ENCODE measurements at regions not wholly inside any gene's neighbourhood (a gene's known extent, or its start where the extent isn't known, plus 50 kb on each side); places are given as distances from the start of the nearest gene placed in this dataset.
"Not testable (repeated sequence)": the region's sequence is repeated elsewhere in the genome, so short reads cannot be mapped to it uniquely, and the experiment has no call there.

- H3K36me3 ChIP-seq (ENCODE audit: control insufficient read depth, insufficient read depth, low read length), result no peaks in the 10 kb centered on the region
- no peak for TF ChIP-seq CTCF (IDR thresholded peaks at IDR 0.05; ENCODE audit: insufficient read depth, low read length, severe bottlenecking)
- FAIRE-seq, result no peak
- no peaks in the 10 kb centered on the region for H3K27me3 ChIP-seq (ENCODE audit: control insufficient read depth, insufficient read depth, low read length)
- DNase-seq (ENCODE audit: low read depth), result no peak
- no peak overlapping the region for H3K4me3 ChIP-seq (ENCODE audit: low read depth, low read length)
Observed at GRCh38 chr6:100226811-100227210, 232.8 kb upstream of the MCHR2 start.

GRCh38 chr6:100223952-100224351 lies 229.9 kb upstream of the MCHR2 start:
- H3K36me3 ChIP-seq (ENCODE audit: control insufficient read depth, insufficient read depth, low read length); H3K4me3 ChIP-seq (ENCODE audit: low read depth, low read length); DNase-seq (ENCODE audit: low read depth); H3K27me3 ChIP-seq (ENCODE audit: control insufficient read depth, insufficient read depth, low read length); FAIRE-seq: not testable (repeated sequence)

- Histone ChIP-seq H3K4me3 (ENCODE audit: low read depth, low read length) (no peak overlapping the region), H3K27me3 (ENCODE audit: control insufficient read depth, insufficient read depth, low read length) (no peaks in the 10 kb centered on the region), H3K36me3 (ENCODE audit: control insufficient read depth, insufficient read depth, low read length) (no peaks in the 10 kb centered on the region)
- DNase-seq (ENCODE audit: low read depth), result no peak
- TF ChIP-seq CTCF (IDR thresholded peaks at IDR 0.05; ENCODE audit: insufficient read depth, low read length, severe bottlenecking), result no peak
- FAIRE-seq, result no peak
Observed at GRCh38 chr6:100220543-100220942, 226.5 kb upstream of the MCHR2 start.

- FAIRE-seq (no peak), DNase-seq (ENCODE audit: low read depth) (no peak)
- no peaks in the 10 kb centered on the region for H3K36me3 ChIP-seq (ENCODE audit: control insufficient read depth, insufficient read depth, low read length)
- H3K27me3 ChIP-seq (ENCODE audit: control insufficient read depth, insufficient read depth, low read length), result no peaks in the 10 kb centered on the region
- no peak overlapping the region for H3K4me3 ChIP-seq (ENCODE audit: low read depth, low read length)
- TF ChIP-seq CTCF (IDR thresholded peaks at IDR 0.05; ENCODE audit: insufficient read depth, low read length, severe bottlenecking), result no peak
Observed at GRCh38 chr6:100217225-100218012, 223.4 kb upstream of the MCHR2 start.

GRCh38 chr6:100216760-100217159 lies 222.7 kb upstream of the MCHR2 start:
- DNase-seq (ENCODE audit: low read depth) (no peak), FAIRE-seq (no peak)
- H3K36me3 ChIP-seq (ENCODE audit: control insufficient read depth, insufficient read depth, low read length), result no peaks in the 10 kb centered on the region
- H3K27me3 ChIP-seq (ENCODE audit: control insufficient read depth, insufficient read depth, low read length), result no peaks in the 10 kb centered on the region
- H3K4me3 ChIP-seq (ENCODE audit: low read depth, low read length), result no peak overlapping the region
- TF ChIP-seq CTCF (IDR thresholded peaks at IDR 0.05; ENCODE audit: insufficient read depth, low read length, severe bottlenecking), result no peak

- FAIRE-seq (no peak), DNase-seq (ENCODE audit: low read depth) (no peak)
- Histone ChIP-seq H3K36me3 (ENCODE audit: control insufficient read depth, insufficient read depth, low read length) (no peaks in the 10 kb centered on the region), H3K4me3 (ENCODE audit: low read depth, low read length) (no peak overlapping the region), H3K27me3 (ENCODE audit: control insufficient read depth, insufficient read depth, low read length) (no peaks in the 10 kb centered on the region)
- TF ChIP-seq CTCF (IDR thresholded peaks at IDR 0.05; ENCODE audit: insufficient read depth, low read length, severe bottlenecking), result no peak
Observed at GRCh38 chr6:100212131-100212530, 218.1 kb upstream of the MCHR2 start.

Data from bronchial epithelial cell (primary cell).